Neural cell (in vitro differentiated cells): ENCODE measurements at regions not wholly inside any gene's neighbourhood (a gene's known extent, or its start where the extent isn't known, plus 50 kb on each side); places are given as distances from the start of the nearest gene placed in this dataset.

Experiments
- H2AFZ ChIP-seq: fragments of 200-600, 300-800 bp; sonication (generic), shearing (Covaris generic); 2 replicates; pipeline ENCODE4 v1.6.0; 2014; ENCODE audit warnings: low read depth, mild to moderate bottlenecking, antibody characterized with exemption, low read length, moderate library complexity
- H3F3A ChIP-seq: fragments of 200-600 bp; shearing (Covaris generic); 2 replicates; pipeline ENCODE4 v1.6.1; 2016; ENCODE audit warnings: mild to moderate bottlenecking, moderate library complexity, mixed read lengths, antibody characterized with exemption, low read length; ENCODE audit not compliant: insufficient read depth, poor library complexity, severe bottlenecking
- H3K27ac ChIP-seq: fragments of 200-600, 300-800 bp; sonication (generic), shearing (Covaris generic); 2 replicates; pipeline ENCODE4 v1.5.1; 2014; ENCODE audit warnings: mild to moderate bottlenecking, low read length, moderate library complexity
- H3K27me3 ChIP-seq: fragments of 300-800, 200-600 bp; sonication (generic), shearing (Covaris generic); 2 replicates; pipeline ENCODE4 v1.6.0; 2014; ENCODE audit warnings: mild to moderate bottlenecking, low read depth, low read length, moderate library complexity; ENCODE audit not compliant: insufficient read depth
- H3K36me3 ChIP-seq: fragments of 300-800, 200-600 bp; sonication (generic), shearing (Covaris generic); 2 replicates; pipeline ENCODE4 v1.5.1; 2014; ENCODE audit warnings: mild to moderate bottlenecking, antibody characterized with exemption, low read length, moderate library complexity; ENCODE audit not compliant: insufficient read depth
- H3K4me2 ChIP-seq: fragments of 300-800, 200-600 bp; sonication (generic), shearing (Covaris generic); 2 replicates; pipeline ENCODE4 v1.6.0; 2014; ENCODE audit warnings: mild to moderate bottlenecking, low read length
- H3K4me3 ChIP-seq: fragments of 300-800, 200-600 bp; sonication (generic), shearing (Covaris generic); 2 replicates; pipeline ENCODE4 v1.5.1; 2014; ENCODE audit warnings: mild to moderate bottlenecking, low read length, moderate library complexity
- H3K79me2 ChIP-seq: fragments of 200-600 bp; shearing (Covaris generic); replicated peaks from 2 replicates; pipeline ENCODE4 v1.6.0; 2014; ENCODE audit warnings: mild to moderate bottlenecking, low read length, moderate library complexity; ENCODE audit not compliant: insufficient read depth
- H3K9ac ChIP-seq: fragments of 300-800, 200-600 bp; sonication (generic), shearing (Covaris generic); 2 replicates; pipeline ENCODE4 v1.6.1; 2016; ENCODE audit warnings: mild to moderate bottlenecking, low read length, mixed read lengths
- H3K9me2 ChIP-seq: fragments of 200-600 bp; shearing (Covaris generic); 2 replicates; pipeline ENCODE4 v1.6.1; 2016; ENCODE audit warnings: mild to moderate bottlenecking, low read length, mixed read lengths; ENCODE audit not compliant: insufficient read depth
- H3K9me3 ChIP-seq: fragments of 200-600, 300-800 bp; sonication (generic), shearing (Covaris generic); 2 replicates; pipeline ENCODE4 v1.6.1; 2016; ENCODE audit warnings: mild to moderate bottlenecking, mixed run types, low read length, moderate library complexity, mixed read lengths
- H4K20me1 ChIP-seq: fragments of 200-600 bp; shearing (Covaris generic); 2 replicates; pipeline ENCODE4 v1.6.1; 2016; ENCODE audit warnings: mild to moderate bottlenecking, mixed run types; ENCODE audit not compliant: insufficient read depth
- CTCF ChIP-seq: fragments of 450-650 bp; IDR thresholded peaks from 2 replicates; pipeline ENCODE4 v1.5.1; 2014; ENCODE audit warnings: antibody characterized with exemption, mild to moderate bottlenecking, moderate library complexity; ENCODE audit not compliant: poor library complexity, severe bottlenecking
- EP300 ChIP-seq: fragments of 450-650 bp; conservative IDR thresholded peaks from 2 replicates; pipeline ENCODE4 v1.6.1; 2014; ENCODE audit warnings: antibody characterized with exemption, mild to moderate bottlenecking, moderate library complexity; ENCODE audit not compliant: poor library complexity, severe bottlenecking
- EZH2 ChIP-seq: fragments of 200-600, 300-800 bp; shearing (Covaris generic), sonication (generic); IDR thresholded peaks from 2 replicates; pipeline ENCODE4 v1.6.1; 2014; ENCODE audit warnings: antibody characterized with exemption, low read length, borderline replicate concordance, mild to moderate bottlenecking; ENCODE audit not compliant: insufficient read depth, poor library complexity, severe bottlenecking
- MXI1 ChIP-seq: fragments of 450-650 bp; conservative IDR thresholded peaks from 2 replicates; pipeline ENCODE4 v1.6.1; 2014; ENCODE audit warnings: antibody characterized with exemption, mild to moderate bottlenecking; ENCODE audit not compliant: poor library complexity, severe bottlenecking
- POLR2AphosphoS5 ChIP-seq: IDR thresholded peaks from 2 replicates; pipeline ENCODE4 v1.6.1; 2012
- RAD21 ChIP-seq: fragments of 450-650 bp; conservative IDR thresholded peaks from 2 replicates; pipeline ENCODE4 v1.6.1; 2014; ENCODE audit warnings: antibody characterized with exemption, mild to moderate bottlenecking, moderate library complexity
- SMC3 ChIP-seq: fragments of 450-650 bp; conservative IDR thresholded peaks from 2 replicates; pipeline ENCODE4 v1.6.1; 2014; ENCODE audit warnings: antibody characterized with exemption, mild to moderate bottlenecking, moderate library complexity; ENCODE audit not compliant: poor library complexity
- TAF1 ChIP-seq: IDR thresholded peaks from 2 replicates; pipeline ENCODE4 v1.6.1; 2012; ENCODE audit warnings: low read depth
- TF ChIP-seq, protein P1 (sequence below): IDR thresholded peaks from 2 replicates; pipeline ENCODE4 v1.6.1; 2012; ENCODE audit warnings: borderline replicate concordance

- Histone ChIP-seq H3K4me3 (no peak overlapping the region), H3K9me2 (no peaks in the 10 kb centered on the region), H3K79me2 (no peaks in the 10 kb centered on the region), H4K20me1 (no peaks in the 10 kb centered on the region), H3K9ac (no peak overlapping the region), H3K9me3 (no peaks in the 10 kb centered on the region), H3K4me2 (no peak overlapping the region), H3K27ac (no peak overlapping the region), H3F3A (no peaks in the 10 kb centered on the region), H2AFZ (no peak overlapping the region), H3K36me3 (no peaks in the 10 kb centered on the region), H3K27me3 (no peaks in the 10 kb centered on the region)
- TF ChIP-seq POLR2AphosphoS5 (no peak), EZH2 (no peak)
Measured at GRCh38 chr17:13202835-13203234, 185.0 kb upstream of the ELAC2 start.

DNA sequence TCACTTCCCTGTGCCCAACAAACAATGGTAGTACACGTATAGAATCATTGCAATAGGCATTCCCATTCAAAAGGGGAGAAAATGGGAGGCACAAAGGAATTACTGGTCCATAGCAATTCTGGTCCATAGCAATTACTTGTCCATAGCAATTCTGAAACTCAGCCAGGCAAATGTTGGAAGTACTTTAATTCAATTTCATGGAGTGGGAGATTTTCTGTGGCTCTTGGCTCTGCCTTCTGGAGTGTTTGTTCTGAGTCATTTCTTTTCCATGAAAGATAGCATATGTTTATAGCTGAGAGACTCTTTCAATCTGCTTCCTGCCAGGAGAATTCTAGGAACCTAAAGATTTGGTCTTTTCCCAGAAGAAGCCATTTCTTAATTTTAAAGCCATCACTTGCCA is 182.8 kb upstream of the ELAC2 start:
- Histone ChIP-seq H3K4me3 (no peak overlapping the region), H3K4me2 (no peak overlapping the region), H3K9ac (no peak overlapping the region), H3K9me3 (no peaks in the 10 kb centered on the region), H2AFZ (no peak overlapping the region), H3K27me3 (no peaks in the 10 kb centered on the region), H3K79me2 (no peaks in the 10 kb centered on the region), H3F3A (no peaks in the 10 kb centered on the region), H3K36me3 (no peaks in the 10 kb centered on the region), H3K9me2 (no peaks in the 10 kb centered on the region), H4K20me1 (no peaks in the 10 kb centered on the region), H3K27ac (no peak overlapping the region)
- TF ChIP-seq TAF1 (no peak), RAD21 (no peak), MXI1 (no peak), EP300 (no peak), SMC3 (no peak), EZH2 (no peak), CTCF (no peak), POLR2AphosphoS5 (no peak)
- TF ChIP-seq, protein P1, sequence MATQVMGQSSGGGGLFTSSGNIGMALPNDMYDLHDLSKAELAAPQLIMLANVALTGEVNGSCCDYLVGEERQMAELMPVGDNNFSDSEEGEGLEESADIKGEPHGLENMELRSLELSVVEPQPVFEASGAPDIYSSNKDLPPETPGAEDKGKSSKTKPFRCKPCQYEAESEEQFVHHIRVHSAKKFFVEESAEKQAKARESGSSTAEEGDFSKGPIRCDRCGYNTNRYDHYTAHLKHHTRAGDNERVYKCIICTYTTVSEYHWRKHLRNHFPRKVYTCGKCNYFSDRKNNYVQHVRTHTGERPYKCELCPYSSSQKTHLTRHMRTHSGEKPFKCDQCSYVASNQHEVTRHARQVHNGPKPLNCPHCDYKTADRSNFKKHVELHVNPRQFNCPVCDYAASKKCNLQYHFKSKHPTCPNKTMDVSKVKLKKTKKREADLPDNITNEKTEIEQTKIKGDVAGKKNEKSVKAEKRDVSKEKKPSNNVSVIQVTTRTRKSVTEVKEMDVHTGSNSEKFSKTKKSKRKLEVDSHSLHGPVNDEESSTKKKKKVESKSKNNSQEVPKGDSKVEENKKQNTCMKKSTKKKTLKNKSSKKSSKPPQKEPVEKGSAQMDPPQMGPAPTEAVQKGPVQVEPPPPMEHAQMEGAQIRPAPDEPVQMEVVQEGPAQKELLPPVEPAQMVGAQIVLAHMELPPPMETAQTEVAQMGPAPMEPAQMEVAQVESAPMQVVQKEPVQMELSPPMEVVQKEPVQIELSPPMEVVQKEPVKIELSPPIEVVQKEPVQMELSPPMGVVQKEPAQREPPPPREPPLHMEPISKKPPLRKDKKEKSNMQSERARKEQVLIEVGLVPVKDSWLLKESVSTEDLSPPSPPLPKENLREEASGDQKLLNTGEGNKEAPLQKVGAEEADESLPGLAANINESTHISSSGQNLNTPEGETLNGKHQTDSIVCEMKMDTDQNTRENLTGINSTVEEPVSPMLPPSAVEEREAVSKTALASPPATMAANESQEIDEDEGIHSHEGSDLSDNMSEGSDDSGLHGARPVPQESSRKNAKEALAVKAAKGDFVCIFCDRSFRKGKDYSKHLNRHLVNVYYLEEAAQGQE: no peak

- no peaks in the 10 kb centered on the region for H3K27me3 ChIP-seq
- no peak overlapping the region for H2AFZ ChIP-seq
- no peaks in the 10 kb centered on the region for H3K36me3 ChIP-seq
- H3K9ac ChIP-seq: no peak overlapping the region
- H3K79me2 ChIP-seq: no peaks in the 10 kb centered on the region
- no peak overlapping the region for H3K27ac ChIP-seq
- TF ChIP-seq EZH2 (no peak), EP300 (no peak), RAD21 (no peak), POLR2AphosphoS5 (no peak), CTCF (no peak), TAF1 (no peak), MXI1 (no peak), SMC3 (no peak)
- TF ChIP-seq, protein P1: no peak
- no peak overlapping the region for H3K4me3 ChIP-seq
- no peaks in the 10 kb centered on the region for H3K9me3 ChIP-seq
- H3K4me2 ChIP-seq: no peak overlapping the region
- no peaks in the 10 kb centered on the region for H3F3A ChIP-seq
- no peaks in the 10 kb centered on the region for H4K20me1 ChIP-seq
- no peaks in the 10 kb centered on the region for H3K9me2 ChIP-seq
Measured at GRCh38 chr17:13199425-13199824, 181.6 kb upstream of the ELAC2 start.
